SJCRH30 (cell line): ENCODE measurements at regions not wholly inside any gene's neighbourhood (a gene's known extent, or its start where the extent isn't known, plus 50 kb on each side); places are given as distances from the start of the nearest gene placed in this dataset.

Experiments
- DNase-seq, 2 experiments: peaks; one replicate each; pipeline ENCODE4 v3.0.0-alpha.2; 2015 to 2020
- H3K27ac ChIP-seq: fragments of 250-450 bp; sonication (Bioruptor Pico); 2 replicates; pipeline ENCODE4 v1.5.1; 2020; ENCODE audit warnings: mild to moderate bottlenecking, moderate library complexity
- H3K27me3 ChIP-seq: fragments of 250-450 bp; sonication (Bioruptor Pico); 2 replicates; pipeline ENCODE4 v1.5.1; 2020; ENCODE audit warnings: mild to moderate bottlenecking, moderate library complexity
- H3K36me3 ChIP-seq: fragments of 250-450 bp; sonication (Bioruptor Pico); 2 replicates; pipeline ENCODE4 v1.5.1; 2020; ENCODE audit warnings: mild to moderate bottlenecking, moderate library complexity
- H3K4me1 ChIP-seq: fragments of 250-450 bp; sonication (Bioruptor Pico); 2 replicates; pipeline ENCODE4 v1.5.1; 2020; ENCODE audit warnings: mild to moderate bottlenecking, moderate library complexity
- H3K4me3 ChIP-seq: fragments of 250-450 bp; sonication (Bioruptor Pico); 2 replicates; pipeline ENCODE4 v1.5.1; 2020; ENCODE audit warnings: mild to moderate bottlenecking, moderate library complexity
- H3K9me3 ChIP-seq: fragments of 250-450 bp; sonication (Bioruptor Pico); replicated peaks from 2 replicates; pipeline ENCODE4 v1.5.1; 2020; ENCODE audit warnings: mild to moderate bottlenecking, moderate library complexity

DNA sequence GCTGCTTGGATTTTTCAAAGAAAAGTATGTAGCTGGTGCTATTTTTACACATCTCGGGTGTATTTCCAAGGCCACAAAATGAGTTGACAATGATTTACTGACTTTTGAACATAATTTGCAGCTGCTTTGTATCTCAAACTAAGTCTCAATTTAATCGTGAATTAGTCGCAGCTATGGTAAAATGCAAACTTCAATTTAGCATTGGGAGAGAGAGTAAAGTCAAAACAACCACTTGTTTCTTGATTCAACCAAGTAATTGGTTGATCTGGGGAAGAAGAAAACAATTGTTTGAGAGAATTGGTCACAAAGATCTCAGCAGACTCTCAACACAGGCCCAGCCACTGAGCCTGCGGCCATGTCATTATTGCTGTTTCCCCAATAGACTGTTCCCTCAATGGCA, 75.0 kb upstream of the DYRK2 start:
- Histone ChIP-seq H3K36me3 (no peaks in the 10 kb centered on the region), H3K4me1 (peaks cover 24% of the 10 kb centered on the region), H3K4me3 (no peak overlapping the region), H3K27ac (peak overlapping the region; percentile 77), H3K27me3 (no peaks in the 10 kb centered on the region), H3K9me3 (no peaks in the 10 kb centered on the region)
- peak; percentile 48 to 70 for DNase-seq

DNA sequence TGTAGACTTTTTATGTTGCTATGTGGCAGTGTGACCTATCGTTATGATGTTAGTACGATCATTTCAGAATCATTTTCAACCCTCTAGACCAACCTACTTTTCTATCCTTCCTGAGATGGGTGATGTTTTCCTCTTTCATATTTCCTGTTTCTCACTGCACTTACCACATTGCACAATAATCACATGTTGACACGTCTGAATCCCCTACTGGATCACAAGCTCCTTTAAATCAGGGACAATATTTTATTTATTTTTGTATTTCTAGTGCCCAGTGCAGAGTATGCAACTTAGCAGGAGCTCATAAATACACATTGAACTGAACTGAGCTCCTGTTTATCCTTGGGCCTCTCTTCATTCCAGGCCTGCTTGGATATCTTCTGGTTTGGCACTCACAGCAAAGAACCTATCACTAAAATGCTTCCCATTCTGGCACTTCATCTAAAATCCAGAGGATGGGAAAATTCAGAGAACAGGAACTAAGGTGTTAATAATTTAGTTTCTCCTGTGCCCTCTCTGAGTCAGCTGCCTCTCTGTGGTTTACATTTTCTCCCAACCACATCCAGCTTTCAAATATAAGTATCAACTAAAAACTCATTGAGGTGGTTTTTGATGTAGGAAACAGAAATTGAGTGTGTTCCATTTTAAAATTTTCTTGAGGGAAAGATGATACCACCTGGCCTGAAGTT, 69.4 kb upstream of the DYRK2 start:
- H3K4me3 ChIP-seq: no peak overlapping the region
- peaks cover 7% of the 10 kb centered on the region for H3K4me1 ChIP-seq
- no peaks in the 10 kb centered on the region for H3K9me3 ChIP-seq
- H3K27me3 ChIP-seq: no peaks in the 10 kb centered on the region
- DNase-seq: peak in 1 of 2 experiments; percentile 20
- H3K36me3 ChIP-seq: no peaks in the 10 kb centered on the region
- no peak overlapping the region for H3K27ac ChIP-seq

DNA sequence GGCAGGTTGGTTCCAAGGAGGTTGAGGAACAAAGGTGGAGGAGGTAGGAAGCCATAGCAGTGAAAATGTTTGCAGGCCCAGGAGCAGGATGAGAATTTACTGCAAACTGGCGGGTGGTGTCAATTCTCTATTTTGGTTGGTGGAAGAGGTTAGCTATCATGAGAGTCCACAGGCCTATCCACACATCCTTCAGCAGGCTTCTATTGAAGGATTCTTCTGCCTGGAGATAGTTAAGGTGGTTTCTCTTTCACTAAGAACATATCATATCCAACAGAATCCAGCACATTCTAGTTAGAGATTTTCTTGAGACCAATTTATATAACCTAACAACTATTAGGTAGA, 68.9 kb upstream of the DYRK2 start:
- no peaks in the 10 kb centered on the region for H3K36me3 ChIP-seq
- H3K4me1 ChIP-seq: peaks cover 2% of the 10 kb centered on the region
- no peaks in the 10 kb centered on the region for H3K27me3 ChIP-seq
- H3K4me3 ChIP-seq: no peak overlapping the region
- H3K27ac ChIP-seq: no peak overlapping the region
- H3K9me3 ChIP-seq: no peaks in the 10 kb centered on the region
- no peak for DNase-seq

DNA sequence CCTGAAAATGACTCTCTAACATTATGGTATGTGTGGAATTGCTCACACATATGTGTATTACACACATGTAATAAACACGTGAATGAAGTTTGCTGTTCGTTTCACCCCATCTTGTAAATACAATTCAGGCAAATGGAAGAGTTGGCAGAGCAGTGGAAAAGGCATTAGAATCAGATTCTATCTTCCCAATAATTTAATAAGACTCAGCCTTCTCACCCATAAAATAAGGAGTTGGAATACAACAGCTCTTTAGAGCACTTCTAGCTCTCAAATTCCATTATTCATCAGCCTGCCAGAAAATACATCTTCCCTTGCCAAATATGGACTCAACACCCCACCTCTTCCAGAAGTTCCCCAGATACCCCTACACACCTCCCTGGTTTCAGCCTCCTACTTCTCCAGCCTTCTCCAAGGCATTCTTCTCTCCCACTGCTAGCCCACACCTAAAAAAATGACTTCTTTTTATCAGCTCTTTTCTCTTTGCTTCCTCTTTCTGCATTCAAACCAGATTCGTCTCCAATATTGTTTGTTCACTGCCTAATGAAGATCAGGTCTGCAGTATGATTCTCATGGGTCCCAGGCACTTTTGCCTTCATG, 66.2 kb upstream of the DYRK2 start:
- Histone ChIP-seq H3K9me3 (no peaks in the 10 kb centered on the region), H3K4me1 (no peaks in the 10 kb centered on the region; the same call in 1 of the 2 replicates)

DNA sequence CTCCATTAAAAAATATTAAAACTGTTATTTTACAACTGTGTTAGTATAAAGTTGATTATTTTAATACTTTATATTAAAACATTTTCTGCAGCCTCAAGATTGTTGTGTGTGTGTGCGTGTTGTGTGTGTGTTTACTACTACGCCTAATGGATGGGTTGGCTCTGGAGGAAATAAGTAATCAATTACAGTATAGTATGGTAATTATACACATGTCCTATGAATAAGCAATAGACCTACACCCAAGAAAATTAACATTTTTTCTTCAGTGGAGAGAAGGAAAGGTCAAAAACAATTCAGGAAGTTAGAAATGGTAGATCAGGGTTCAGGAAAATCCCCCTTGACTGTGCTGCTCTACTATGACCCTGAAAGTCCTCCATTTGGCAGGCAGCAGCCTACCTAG, 65.7 kb upstream of the DYRK2 start:
- Histone ChIP-seq H3K9me3 (no peaks in the 10 kb centered on the region), H3K4me3 (no peak overlapping the region), H3K36me3 (no peaks in the 10 kb centered on the region), H3K27me3 (no peaks in the 10 kb centered on the region), H3K27ac (no peak overlapping the region), H3K4me1 (no peaks in the 10 kb centered on the region; the same call in 1 of the 2 replicates)
- DNase-seq: no peak

More for the DNA sequence above, 66.2 kb upstream of the DYRK2 start:
- Histone ChIP-seq H3K36me3 (no peaks in the 10 kb centered on the region), H3K27ac (no peak overlapping the region), H3K27me3 (no peaks in the 10 kb centered on the region), H3K4me3 (no peak overlapping the region)
- no peak for DNase-seq

DNA sequence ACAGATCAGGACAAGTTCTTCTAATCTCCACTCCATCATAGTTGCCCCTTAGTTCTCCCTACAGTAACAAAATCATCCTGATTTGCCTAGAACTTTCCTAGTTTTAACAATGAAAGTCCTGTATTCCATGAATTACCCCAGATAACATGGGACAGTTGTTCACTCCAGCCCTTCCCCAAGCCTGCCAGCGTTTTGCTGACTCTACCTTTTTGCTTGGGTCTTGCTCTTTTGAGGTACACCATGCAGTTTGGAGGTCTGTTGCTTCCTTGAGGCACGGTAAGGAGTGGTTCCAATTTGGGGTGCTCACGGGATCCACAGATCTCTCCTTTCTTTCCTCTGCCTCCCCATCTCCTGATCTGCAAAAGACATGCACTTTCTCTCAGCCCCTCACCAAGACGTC, 61.6 kb upstream of the DYRK2 start:
- Histone ChIP-seq H3K27ac (no peak overlapping the region), H3K9me3 (no peaks in the 10 kb centered on the region), H3K4me1 (peaks cover 10% of the 10 kb centered on the region), H3K27me3 (no peaks in the 10 kb centered on the region), H3K4me3 (no peak overlapping the region), H3K36me3 (no peaks in the 10 kb centered on the region)
- no peak for DNase-seq

DNA sequence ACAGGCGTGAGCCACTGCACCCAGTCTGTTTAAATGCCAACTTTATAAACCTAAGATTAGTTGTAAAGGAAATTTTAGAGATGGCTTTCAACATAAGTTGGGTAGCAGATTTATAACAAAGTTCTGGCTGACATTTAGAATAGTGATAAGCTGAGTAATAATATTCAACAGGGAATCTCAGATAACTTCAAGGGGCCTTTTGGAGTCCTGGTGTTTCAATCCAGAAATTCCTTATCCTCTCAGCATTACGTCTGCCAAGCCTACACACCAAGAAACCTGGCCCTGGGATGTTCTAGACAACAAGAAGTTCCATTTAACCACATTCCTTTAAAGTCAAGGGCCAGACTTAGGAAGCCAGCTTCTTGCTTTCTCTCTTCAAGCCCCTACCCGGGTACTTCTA, 59.5 kb upstream of the DYRK2 start:
- Histone ChIP-seq H3K36me3 (no peaks in the 10 kb centered on the region), H3K4me3 (no peak overlapping the region), H3K9me3 (no peaks in the 10 kb centered on the region), H3K27ac (no peak overlapping the region), H3K4me1 (peaks cover 30% of the 10 kb centered on the region), H3K27me3 (no peaks in the 10 kb centered on the region)
- no peak for DNase-seq

DNA sequence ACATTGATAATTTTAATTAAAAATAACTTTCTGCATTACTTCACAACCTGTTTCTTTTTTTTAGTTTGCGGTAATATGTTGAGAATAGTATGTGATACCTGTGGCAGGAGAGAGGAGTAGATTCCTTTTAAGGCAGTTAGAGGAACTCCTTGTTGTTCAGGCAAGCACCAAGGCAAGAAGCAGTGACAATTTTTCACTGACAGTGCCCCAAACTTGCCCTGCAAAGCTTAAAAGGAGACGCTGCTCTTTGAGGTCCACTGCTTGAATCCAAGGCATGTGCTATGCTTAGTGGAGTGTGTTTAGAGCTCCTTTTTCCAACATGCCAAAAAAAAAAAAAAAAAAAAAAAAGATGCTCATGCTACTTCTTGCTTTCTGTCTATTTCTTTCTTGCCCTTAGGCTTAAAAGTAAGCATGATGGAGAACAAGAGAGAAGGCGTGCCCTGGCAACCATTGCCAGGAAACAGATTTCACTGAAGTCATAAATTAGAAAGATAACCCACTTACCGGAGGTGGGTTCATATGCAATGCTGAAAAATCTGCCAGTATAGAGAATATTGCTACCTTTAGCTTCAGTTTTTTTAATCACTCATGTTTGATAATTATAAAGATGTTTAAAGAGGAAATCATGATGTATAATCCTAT, 58.3 kb upstream of the DYRK2 start:
- no peak overlapping the region for H3K27ac ChIP-seq
- no peaks in the 10 kb centered on the region for H3K27me3 ChIP-seq
- H3K4me3 ChIP-seq: no peak overlapping the region
- H3K4me1 ChIP-seq: peaks cover 42% of the 10 kb centered on the region
- no peak for DNase-seq
- no peaks in the 10 kb centered on the region for H3K9me3 ChIP-seq
- no peaks in the 10 kb centered on the region for H3K36me3 ChIP-seq

DNA sequence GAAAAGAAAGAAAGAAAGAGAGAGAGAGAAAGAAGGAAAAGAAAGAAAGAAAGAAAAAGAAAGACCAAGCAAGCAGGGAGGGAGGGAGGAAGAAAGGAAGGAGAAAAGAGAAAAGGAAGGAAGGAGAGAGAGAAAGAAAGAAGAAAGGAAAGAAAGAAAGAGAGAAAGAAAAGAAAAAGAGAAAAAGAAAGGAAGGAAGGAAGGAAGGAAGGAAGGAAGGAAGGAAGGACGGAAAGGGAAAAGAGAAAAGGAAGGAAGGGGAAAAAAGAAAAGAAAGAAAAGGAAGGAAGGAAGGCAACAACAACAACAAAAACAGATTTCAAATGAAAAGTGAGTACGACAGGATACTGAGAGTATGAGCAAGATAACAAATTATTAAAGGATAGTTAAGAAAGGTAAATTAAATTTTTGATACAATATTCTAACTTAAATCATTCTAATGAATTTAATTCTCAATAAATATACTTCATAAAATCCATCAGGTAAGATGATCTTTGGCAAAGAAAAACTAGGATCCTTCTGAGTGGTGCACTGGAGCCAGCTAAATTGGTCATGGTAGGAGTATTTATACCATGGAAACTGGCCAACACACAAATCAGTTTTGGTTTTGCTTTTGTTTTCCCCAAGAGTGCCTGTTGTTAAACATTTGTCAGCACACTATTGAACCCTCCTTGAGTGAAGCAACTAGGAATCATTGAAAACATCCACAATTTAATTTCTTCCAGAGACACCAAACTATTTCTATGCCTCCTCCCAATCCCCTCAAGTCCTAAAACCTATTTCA, 56.1 kb upstream of the DYRK2 start:
- DNase-seq: peak; percentile 66 to 90
- peak overlapping the region; percentile 96 for H3K27ac ChIP-seq
- H3K9me3 ChIP-seq: no peaks in the 10 kb centered on the region

DNA sequence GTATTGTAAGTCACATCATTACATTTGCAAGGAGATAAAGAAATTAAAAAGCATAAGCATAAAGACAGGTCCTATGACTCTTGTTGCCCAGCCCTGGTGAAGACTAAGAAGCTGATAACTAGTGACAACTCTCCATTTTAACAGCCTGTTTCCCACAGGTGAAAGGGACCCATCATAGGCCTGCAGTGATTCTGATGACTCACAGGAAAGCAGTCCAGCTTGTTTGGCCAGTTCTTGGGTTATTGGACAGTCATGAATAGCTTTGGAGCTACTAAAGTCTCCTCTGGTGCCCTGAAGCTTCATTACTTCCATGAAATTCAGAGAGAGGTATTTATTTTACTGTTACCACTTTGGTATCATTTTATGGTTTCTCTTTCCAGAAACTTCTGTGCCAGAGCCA, 55.5 kb upstream of the DYRK2 start:
- Histone ChIP-seq H3K9me3 (no peaks in the 10 kb centered on the region), H3K27ac (peak overlapping the region; percentile 96), H3K4me3 (no peak overlapping the region), H3K4me1 (peaks cover 46% of the 10 kb centered on the region), H3K27me3 (no peaks in the 10 kb centered on the region), H3K36me3 (no peaks in the 10 kb centered on the region)
- peak; percentile 30 to 63 for DNase-seq

More for the DNA sequence above, 56.1 kb upstream of the DYRK2 start:
- Histone ChIP-seq H3K4me3 (no peak overlapping the region), H3K27me3 (no peaks in the 10 kb centered on the region), H3K36me3 (no peaks in the 10 kb centered on the region), H3K4me1 (peaks cover 46% of the 10 kb centered on the region)

DNA sequence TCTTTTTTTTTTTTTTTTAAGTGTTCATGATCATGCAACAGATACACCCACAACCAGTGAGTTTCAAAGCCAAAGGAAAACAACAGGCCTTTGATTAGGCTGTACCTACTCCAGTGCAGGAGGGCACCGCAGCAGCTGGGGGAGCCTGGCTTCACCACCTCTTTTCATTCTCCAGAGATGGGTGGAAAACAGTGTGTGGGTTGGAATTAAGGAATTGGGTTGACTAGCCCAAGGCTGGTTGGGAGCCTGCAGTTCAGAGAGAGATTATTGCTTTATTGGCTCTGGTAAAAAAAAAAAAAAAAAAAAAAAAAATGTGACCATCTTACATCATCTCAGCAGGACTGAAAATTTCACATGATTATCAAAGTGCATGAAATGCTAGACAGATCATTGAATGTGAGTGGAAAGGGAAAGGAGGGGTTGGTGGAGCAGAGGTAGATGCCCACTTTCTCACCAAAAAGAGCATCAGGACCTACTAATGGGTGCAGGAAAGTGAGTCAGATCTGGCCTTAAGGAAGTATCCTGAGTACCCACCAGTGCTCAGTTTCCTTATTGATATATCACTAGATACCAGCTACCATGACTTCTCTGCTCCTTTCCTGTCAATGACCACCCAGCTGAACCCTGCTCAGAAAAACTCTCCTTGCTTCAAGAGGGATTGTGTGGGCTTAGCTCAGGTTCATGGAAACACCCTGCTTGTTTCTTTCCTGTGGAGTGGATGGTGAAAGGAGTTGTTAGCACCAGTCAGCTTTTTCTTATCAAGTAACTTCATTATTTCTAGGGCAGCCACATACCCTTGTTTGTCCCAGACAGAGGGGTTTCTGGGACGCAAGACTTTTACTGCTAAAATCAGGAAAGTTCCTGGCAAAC, 54.8 kb upstream of the DYRK2 start:
- H3K4me1 ChIP-seq: peaks cover 46% of the 10 kb centered on the region
- H3K9me3 ChIP-seq: no peaks in the 10 kb centered on the region
- peak overlapping the region; percentile 96 for H3K27ac ChIP-seq
- no peaks in the 10 kb centered on the region for H3K27me3 ChIP-seq
- peak; percentile 53 to 69 for DNase-seq
- H3K4me3 ChIP-seq: no peak overlapping the region
- no peaks in the 10 kb centered on the region for H3K36me3 ChIP-seq

DNA sequence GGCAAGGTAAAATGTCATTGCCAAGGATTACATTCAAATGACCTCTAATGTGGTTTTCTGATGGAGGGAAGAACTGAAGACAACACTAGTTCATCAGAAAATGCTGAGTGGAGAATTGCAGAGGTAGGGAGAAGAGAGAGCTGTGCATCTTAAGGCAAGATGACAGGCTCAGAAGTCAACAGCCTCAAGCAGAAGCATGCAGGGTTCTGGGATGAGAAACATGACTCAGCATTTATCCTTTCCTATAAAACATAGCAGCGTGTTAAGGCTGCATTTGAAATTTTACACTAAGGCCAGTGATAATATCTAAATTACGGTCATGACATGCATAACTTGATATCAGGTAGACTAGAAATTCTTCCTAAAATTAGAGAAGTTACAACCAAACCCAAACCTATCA, 53.7 kb upstream of the DYRK2 start:
- no peaks in the 10 kb centered on the region for H3K9me3 ChIP-seq
- no peak for DNase-seq
- H3K27ac ChIP-seq: no peak overlapping the region; the same call in 1 of the 2 replicates
- H3K4me3 ChIP-seq: no peak overlapping the region
- no peaks in the 10 kb centered on the region for H3K27me3 ChIP-seq
- H3K36me3 ChIP-seq: no peaks in the 10 kb centered on the region
- H3K4me1 ChIP-seq: peaks cover 46% of the 10 kb centered on the region

DNA sequence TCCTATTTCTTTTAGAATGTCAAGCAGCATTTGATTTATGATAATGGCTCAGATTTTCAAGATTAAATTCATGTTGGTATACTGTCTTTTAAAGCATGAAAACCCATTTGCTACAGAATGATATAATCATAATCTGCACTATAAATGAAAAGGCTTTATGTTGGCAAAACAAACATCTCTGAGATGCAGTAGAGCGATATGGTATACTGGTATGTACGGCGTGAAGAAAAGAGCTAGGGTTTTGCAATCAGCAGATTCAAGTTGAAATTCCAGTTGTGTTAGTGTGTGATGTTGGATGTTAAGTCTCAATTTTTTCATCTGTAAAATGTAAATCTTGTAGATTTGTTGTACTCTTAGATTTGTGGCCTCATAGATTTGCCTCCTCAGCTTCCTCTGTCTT, 53.2 kb upstream of the DYRK2 start:
- Histone ChIP-seq H3K27me3 (no peaks in the 10 kb centered on the region), H3K27ac (no peak overlapping the region; the same call in 1 of the 2 replicates), H3K36me3 (no peaks in the 10 kb centered on the region), H3K4me3 (no peak overlapping the region), H3K4me1 (peaks cover 46% of the 10 kb centered on the region), H3K9me3 (no peaks in the 10 kb centered on the region)
- DNase-seq: no peak

DNA sequence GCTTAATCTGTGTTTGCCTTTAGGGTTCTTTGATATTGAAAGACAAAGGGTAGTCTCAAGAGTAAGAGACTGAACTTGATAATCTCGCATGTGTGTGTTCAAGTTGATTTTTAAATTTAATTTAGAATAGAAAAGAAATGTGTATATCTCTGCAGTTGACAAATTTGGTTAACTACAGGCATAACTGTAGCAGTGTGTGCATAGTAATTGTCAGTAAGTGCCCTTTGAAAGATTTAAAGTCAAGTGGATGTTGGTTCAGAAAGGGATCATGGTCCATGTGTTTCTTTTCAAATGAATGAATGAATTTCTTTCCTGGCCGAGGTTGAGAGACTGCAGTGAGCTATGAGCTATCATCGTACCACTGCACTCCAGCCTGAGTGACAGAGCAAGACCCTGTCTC, 49.9 kb upstream of the DYRK2 start:
- no peak overlapping the region for H3K27ac ChIP-seq

More for the DNA sequence above, 49.9 kb upstream of the DYRK2 start:
- H3K36me3 ChIP-seq: no peaks in the 10 kb centered on the region
- H3K9me3 ChIP-seq: no peaks in the 10 kb centered on the region
- peaks cover 21% of the 10 kb centered on the region for H3K4me1 ChIP-seq
- no peaks in the 10 kb centered on the region for H3K27me3 ChIP-seq
- no peak overlapping the region for H3K4me3 ChIP-seq
- no peak for DNase-seq
